ENCODE measurements at regions not wholly inside any gene's neighbourhood (a gene's known extent, or its start where the extent isn't known, plus 50 kb on each side); places are given as distances from the start of the nearest gene placed in this dataset.

- CTCF ChIA-PET (ENCODE audit: partially characterized antibody) = interaction anchor here (0.9 to 1.3 kb wide), 2 partner anchors 12 to 338 kb away, joined by 3 read pairs; no protein-coding TSS in a partner anchor
- Histone ChIP-seq H2BK20ac (ENCODE audit: low read length) (no peak overlapping the region), H3K23ac (ENCODE audit: insufficient read length) (no peak overlapping the region)
These were observed 136.7 kb upstream of the SESN3 start for GRCh38 chr11:95367726-95368125.

More at GRCh38 chr11:95367726-95368125, 136.7 kb upstream of the SESN3 start:
- POLR2A ChIA-PET (ENCODE audit: partially characterized antibody) = interaction anchor here (0.8 kb wide), 1 partner anchor 87 kb away, joined by 4 read pairs; no protein-coding TSS in a partner anchor
- peaks cover 2% of the 10 kb centered on the region; the same call in 1 of the 2 replicates for H3K23me2 ChIP-seq (ENCODE audit: low read depth, low read length)
- TF ChIP-seq KDM4A (IDR thresholded peaks at IDR 0.05; ENCODE audit: low read depth, low read length, severe bottlenecking) = no peak
- no peak for TF ChIP-seq JUND (IDR thresholded peaks at IDR 0.05; ENCODE audit: low read length)
- TF ChIP-seq CTCF (IDR thresholded peaks at IDR 0.05; ENCODE audit: control extremely low read depth in 1 of 3, insufficient read depth in 1 of 3, low read depth in 1 of 3, low read length in 3 of 3) = no peak
- TF ChIP-seq SIX5 (IDR thresholded peaks at IDR 0.05; ENCODE audit: low read depth, low read length) = no peak
- no peak for TF ChIP-seq CBX8 (IDR thresholded peaks at IDR 0.05; ENCODE audit: borderline replicate concordance, low read depth, low read length)
- H3K4ac ChIP-seq (replicated peaks; ENCODE audit: insufficient read length, low read depth, low read length) = no peak overlapping the region
- DNase-seq (ENCODE audit: low read depth in 1 of 2, low spot score in 2 of 2) (no peak), FAIRE-seq (no peak)
- H3K27ac ChIP-seq (ENCODE audit: low read depth, low read length) = no peak overlapping the region
- no peak overlapping the region for H2AFZ ChIP-seq (ENCODE audit: low read length)
- H4K5ac ChIP-seq (ENCODE audit: insufficient read length, low read depth, low read length) = no peak overlapping the region
- H2BK12ac ChIP-seq (ENCODE audit: low read depth, low read length) = no peak overlapping the region
- H2BK5ac ChIP-seq (ENCODE audit: low read depth, low read length) = no peak overlapping the region
- no peaks in the 10 kb centered on the region for H3K36me3 ChIP-seq (ENCODE audit: control insufficient read depth in 2 of 4, insufficient read depth in 4 of 4, low read length in 3 of 4)
- no peaks in the 10 kb centered on the region for H3K79me1 ChIP-seq (ENCODE audit: low read depth, low read length)
- no peak overlapping the region for H2BK120ac ChIP-seq (replicated peaks; ENCODE audit: low read depth, low read length)
- 44% methylated on average over 4 of the region's 4 CpGs; no CpG with 5 or more reads in 1 of the 2 experiments for WGBS, 2 experiments (ENCODE audit: extremely low coverage in 1 of 2, insufficient coverage in 1 of 2, insufficient read length in 1 of 2, insufficient replicate concordance in 2 of 2, low coverage in 1 of 2, low lambda C conversion rate in 2 of 2, missing lambda C conversion rate in 1 of 2)
- H4K20me1 ChIP-seq (replicated peaks in 1 of 2; ENCODE audit: control insufficient read depth in 1 of 2, insufficient read depth in 2 of 2, low read length in 2 of 2) = no peaks in the 10 kb centered on the region
- no peak overlapping the region for H2AK5ac ChIP-seq (ENCODE audit: low read depth, low read length)
- H3K14ac ChIP-seq (ENCODE audit: insufficient read length) = no peak overlapping the region
- no peak overlapping the region for H3K9ac ChIP-seq (replicated peaks in 1 of 4; ENCODE audit: extremely low read depth in 1 of 4, low read depth in 3 of 4, low read length in 3 of 4)
- no peaks in the 10 kb centered on the region for H3K9me3 ChIP-seq (ENCODE audit: insufficient read depth in 2 of 2, low read depth in 1 of 2, low read length in 1 of 2)
- peaks cover 0 to 7% (median under 1%) of the 10 kb centered on the region in 4 experiments; a peak in 4 of 7 replicates for H3K4me1 ChIP-seq (replicated peaks in 1 of 4; ENCODE audit: control insufficient read depth in 3 of 4, insufficient read depth in 4 of 4, low read length in 3 of 4)
- no peak overlapping the region for H2BK15ac ChIP-seq (ENCODE audit: low read length)
- H3K18ac ChIP-seq (ENCODE audit: extremely low read depth, low read length) = no peak overlapping the region
- no peaks in the 10 kb centered on the region for H3K79me2 ChIP-seq (ENCODE audit: control insufficient read depth in 1 of 2, insufficient read depth in 2 of 2, low read length in 2 of 2)
- no peak overlapping the region for H4K91ac ChIP-seq (replicated peaks; ENCODE audit: insufficient read length, low read length)
- no peak overlapping the region for H4K8ac ChIP-seq (ENCODE audit: extremely low read depth, insufficient read depth, low read length)
- no peak overlapping the region for H3K4me3 ChIP-seq (ENCODE audit: extremely low read depth in 1 of 4, insufficient read depth in 2 of 4, low read depth in 3 of 4, low read length in 4 of 4)
- H3K27me3 ChIP-seq (replicated peaks in 1 of 4; ENCODE audit: control insufficient read depth in 3 of 4, extremely low read depth in 1 of 4, insufficient read depth in 3 of 4, low read length in 3 of 4) = no peaks in the 10 kb centered on the region
- no peak overlapping the region for H3K56ac ChIP-seq (replicated peaks; ENCODE audit: insufficient read length, low read depth, low read length)
- no peak overlapping the region for H3K4me2 ChIP-seq (ENCODE audit: insufficient read depth in 1 of 2, low read depth in 2 of 2, low read length in 2 of 2)
